HG02763 (cell line): ENCODE measurements at regions not wholly inside any gene's neighbourhood (a gene's known extent, or its start where the extent isn't known, plus 50 kb on each side); places are given as distances from the start of the nearest gene placed in this dataset.

Experiments
- ATAC-seq: cut with Tn5 transposase; IDR thresholded peaks from one replicate; pipeline ENCODE4 v1.9.1; 2021; ENCODE audit warnings: mild to moderate bottlenecking, moderate library complexity; ENCODE audit not compliant: unreplicated experiment

GRCh38 chr3:43183456-43183855 is 77.6 kb upstream of the POMGNT2 start:
- no peak for ATAC-seq

GRCh38 chr3:43181202-43181821 is 75.4 kb upstream of the POMGNT2 start:
- ATAC-seq, result peak; percentile 45

GRCh38 chr3:43180694-43181093 is 74.8 kb upstream of the POMGNT2 start:
- ATAC-seq, result peak; percentile 7

GRCh38 chr3:43180027-43180426 is 74.1 kb upstream of the POMGNT2 start:
- ATAC-seq, result no peak

GRCh38 chr3:43178891-43179366 is 73.0 kb upstream of the POMGNT2 start:
- no peak for ATAC-seq

GRCh38 chr3:43177085-43177484 is 71.2 kb upstream of the POMGNT2 start:
- ATAC-seq, result no peak

- no peak for ATAC-seq
Observed at GRCh38 chr3:43176666-43177065, 70.8 kb upstream of the POMGNT2 start.

GRCh38 chr3:43175541-43175940 is 69.7 kb upstream of the POMGNT2 start:
- no peak for ATAC-seq

- no peak for ATAC-seq
Observed at GRCh38 chr3:43173949-43174348, 68.1 kb upstream of the POMGNT2 start.

GRCh38 chr3:43171748-43172147 is 65.9 kb upstream of the POMGNT2 start:
- no peak for ATAC-seq

GRCh38 chr3:43170553-43170952 is 64.7 kb upstream of the POMGNT2 start:
- no peak for ATAC-seq

GRCh38 chr3:43169987-43170386 is 64.1 kb upstream of the POMGNT2 start:
- no peak for ATAC-seq

GRCh38 chr3:43166406-43166805 is 60.5 kb upstream of the POMGNT2 start:
- no peak for ATAC-seq

GRCh38 chr3:43165786-43166185 is 59.9 kb upstream of the POMGNT2 start:
- no peak for ATAC-seq

GRCh38 chr3:43163895-43164493 is 58.1 kb upstream of the POMGNT2 start:
- ATAC-seq, result no peak

GRCh38 chr3:43162230-43163084 is 56.6 kb upstream of the POMGNT2 start:
- no peak for ATAC-seq

- no peak for ATAC-seq
Observed at GRCh38 chr3:43161684-43162229, 55.9 kb upstream of the POMGNT2 start.

GRCh38 chr3:43160664-43161063 is 54.8 kb upstream of the POMGNT2 start:
- ATAC-seq, result no peak

- no peak for ATAC-seq
Observed at GRCh38 chr3:43159876-43160255, 54.0 kb upstream of the POMGNT2 start.

- ATAC-seq, result no peak
Observed at GRCh38 chr3:43159131-43159875, 53.4 kb upstream of the POMGNT2 start.
